GM23338 (cell line): ENCODE measurements at regions not wholly inside any gene's neighbourhood (a gene's known extent, or its start where the extent isn't known, plus 50 kb on each side); places are given as distances from the start of the nearest gene placed in this dataset.

Experiments used
- ATAC-seq: fragments of 200-7000 bp; cut with Tn5 transposase; 3 replicates; pipeline ENCODE4 v1.9.1; 2020
- DNase-seq: peaks from one replicate; pipeline ENCODE4 v3.0.0-alpha.2; 2015; ENCODE audit warnings: low spot score
- H2AFZ ChIP-seq: fragments of 200-600 bp; sonication (generic); 2 replicates; pipeline ENCODE4 v1.8.0; 2016; ENCODE audit warnings: antibody characterized with exemption, mild to moderate bottlenecking, moderate library complexity
- H3F3A ChIP-seq: fragments of 200-600 bp; sonication (generic); replicated peaks from 2 replicates; pipeline ENCODE4 v1.8.0; 2017; ENCODE audit warnings: antibody characterized with exemption, mixed run types, low read depth
- H3K27ac ChIP-seq: fragments of 200-600 bp; sonication (generic); 2 replicates; pipeline ENCODE4 v1.6.1; 2016; ENCODE audit warnings: low read depth
- H3K27me3 ChIP-seq: fragments of 200-600 bp; sonication (generic); 2 replicates; pipeline ENCODE4 v1.8.0; 2016; ENCODE audit warnings: mild to moderate bottlenecking, mixed run types, moderate library complexity; ENCODE audit not compliant: insufficient read depth
- H3K36me3 ChIP-seq: fragments of 200-600 bp; sonication (generic); 2 replicates; pipeline ENCODE4 v1.8.0; 2016; ENCODE audit warnings: mild to moderate bottlenecking; ENCODE audit not compliant: insufficient read depth
- H3K4me1 ChIP-seq: fragments of 200-600 bp; sonication (generic); 2 replicates; pipeline ENCODE4 v1.8.0; 2016; ENCODE audit warnings: mild to moderate bottlenecking, moderate library complexity; ENCODE audit not compliant: insufficient read depth
- H3K4me2 ChIP-seq: fragments of 200-600 bp; sonication (generic); 2 replicates; pipeline ENCODE4 v1.7.1; 2017; ENCODE audit warnings: mixed run types
- H3K4me3 ChIP-seq: fragments of 200-600 bp; sonication (generic); 2 replicates; pipeline ENCODE4 v1.6.1; 2016; ENCODE audit warnings: mixed run types
- H3K79me2 ChIP-seq: fragments of 200-600 bp; sonication (generic); replicated peaks from 2 replicates; pipeline ENCODE4 v1.8.0; 2017; ENCODE audit warnings: mild to moderate bottlenecking; ENCODE audit not compliant: insufficient read depth
- H3K9me2 ChIP-seq: fragments of 200-600 bp; sonication (generic); 2 replicates; pipeline ENCODE4 v1.8.0; 2017; ENCODE audit not compliant: insufficient read depth
- H4K20me1 ChIP-seq: fragments of 200-600 bp; sonication (generic); replicated peaks from 2 replicates; pipeline ENCODE4 v1.8.0; 2017; ENCODE audit warnings: mild to moderate bottlenecking; ENCODE audit not compliant: insufficient read depth
- H3K27ac Mint-ChIP-seq: 2 replicates; pipeline ENCODE4 v1.8.0; 2020; ENCODE audit warnings: inconsistent platforms, mild to moderate bottlenecking, moderate library complexity, mixed read lengths
- H3K27me3 Mint-ChIP-seq: 3 replicates; pipeline ENCODE4 v1.8.0; 2022; ENCODE audit warnings: low read depth, mild to moderate bottlenecking, moderate library complexity, mixed read lengths, inconsistent platforms; ENCODE audit not compliant: insufficient read depth, poor library complexity
- H3K36me3 Mint-ChIP-seq: 3 replicates; pipeline ENCODE4 v1.8.0; 2021; ENCODE audit warnings: low read depth, mild to moderate bottlenecking, inconsistent platforms, moderate library complexity, mixed read lengths
- H3K4me1 Mint-ChIP-seq: 3 replicates; pipeline ENCODE4 v1.8.0; 2020; ENCODE audit warnings: mild to moderate bottlenecking, inconsistent platforms, mixed read lengths
- H3K4me3 Mint-ChIP-seq: 3 replicates; pipeline ENCODE4 v1.8.0; 2021; ENCODE audit warnings: moderate library complexity, mild to moderate bottlenecking, inconsistent platforms, mixed read lengths
- H3K9me3 Mint-ChIP-seq: 3 replicates; pipeline ENCODE4 v1.8.0; 2020; ENCODE audit warnings: moderate library complexity, mild to moderate bottlenecking, inconsistent platforms, mixed read lengths
- CREB1 ChIP-seq: fragments of 250-450 bp; sonication (Bioruptor Pico); IDR thresholded peaks from 2 replicates; pipeline ENCODE4 v1.5.0; 2020; ENCODE audit warnings: low read depth, mild to moderate bottlenecking, moderate library complexity
- CTCF ChIP-seq, 2 experiments: fragments of 200-600 bp in 1 of 2; sonication (generic) in 1 of 2; conservative IDR thresholded peaks; 2 replicates each; pipeline versions ENCODE4 v1.5.1 to v1.6.1; 2016 to 2017; ENCODE audit warnings: antibody characterized with exemption in 2 of 2, low read depth in 2 of 2, mild to moderate bottlenecking in 2 of 2, moderate library complexity in 1 of 2
- ETS1 ChIP-seq: IDR thresholded peaks from 2 replicates; pipeline ENCODE4 v1.6.1; 2016; ENCODE audit warnings: antibody characterized with exemption
- EZH2phosphoT487 ChIP-seq: fragments of 200-600 bp; sonication (generic); IDR thresholded peaks from one replicate; pipeline ENCODE4 v1.8.1; 2018; ENCODE audit warnings: antibody characterized with exemption; ENCODE audit not compliant: unreplicated experiment
- JUNB ChIP-seq: IDR thresholded peaks from one replicate; pipeline ENCODE4 v1.6.1; 2016; ENCODE audit warnings: antibody characterized with exemption; ENCODE audit not compliant: unreplicated experiment
- NANOG ChIP-seq: IDR thresholded peaks from 2 replicates; pipeline ENCODE4 v1.6.1; 2016; ENCODE audit warnings: antibody characterized with exemption, borderline replicate concordance
- REST ChIP-seq: IDR thresholded peaks from one replicate; pipeline ENCODE4 v1.6.1; 2018; ENCODE audit warnings: antibody characterized with exemption; ENCODE audit not compliant: unreplicated experiment
- STAT1 ChIP-seq: IDR thresholded peaks from one replicate; pipeline ENCODE4 v1.6.1; 2016; ENCODE audit warnings: antibody characterized with exemption; ENCODE audit not compliant: unreplicated experiment
- ZNF114 ChIP-seq: fragments of 250-450 bp; sonication (Bioruptor Pico); IDR thresholded peaks from 2 replicates; pipeline ENCODE4 v1.5.0; 2020; ENCODE audit warnings: mild to moderate bottlenecking, moderate library complexity
- ZNF331 ChIP-seq: fragments of 250-450 bp; sonication (Bioruptor Pico); IDR thresholded peaks from 2 replicates; pipeline ENCODE4 v1.5.0; 2020; ENCODE audit warnings: low read depth, mild to moderate bottlenecking, moderate library complexity

GRCh38 chrX:27878862-27879261 lies 71.1 kb downstream of the MAGEB10 start:
- no peaks in the 10 kb centered on the region for H3K36me3 Mint-ChIP-seq

More at GRCh38 chrX:27878862-27879261, 71.1 kb downstream of the MAGEB10 start:
- Histone ChIP-seq H3F3A (no peaks in the 10 kb centered on the region), H3K36me3 (no peaks in the 10 kb centered on the region), H3K4me2 (no peak overlapping the region), H3K4me3 (no peak overlapping the region), H3K4me1 (no peaks in the 10 kb centered on the region; the same call in 1 of the 2 replicates), H2AFZ (no peak overlapping the region), H3K27ac (no peak overlapping the region), H3K79me2 (no peaks in the 10 kb centered on the region), H3K27me3 (peaks cover 56% of the 10 kb centered on the region), H3K9me2 (no peaks in the 10 kb centered on the region), H4K20me1 (no peaks in the 10 kb centered on the region)
- no peaks in the 10 kb centered on the region for H3K9me3 Mint-ChIP-seq
- ATAC-seq (no peak), DNase-seq (no peak)
- no peak overlapping the region for H3K27ac Mint-ChIP-seq
- no peak overlapping the region for H3K4me3 Mint-ChIP-seq
- peaks cover 19% of the 10 kb centered on the region for H3K27me3 Mint-ChIP-seq
- TF ChIP-seq STAT1 (no peak), CREB1 (no peak), ZNF331 (CRISPR knock-in tag) (no peak), CTCF (conservative IDR thresholded peaks at IDR 0.05; ENCODE audit: low read depth in 2 of 2) (no peak), REST (no peak), ETS1 (no peak), JUNB (no peak), EZH2phosphoT487 (no peak), NANOG (no peak), ZNF114 (CRISPR knock-in tag) (no peak)
- H3K4me1 Mint-ChIP-seq: peaks cover 4% of the 10 kb centered on the region; the same call in 2 of the 3 replicates
